Endometrium (tissue), 2 donors: ENCODE measurements at regions not wholly inside any gene's neighbourhood (a gene's known extent, or its start where the extent isn't known, plus 50 kb on each side); places are given as distances from the start of the nearest gene placed in this dataset.

Experiments used
- FAIRE-seq: peaks from 2 replicates; lab custom pipeline; 2012; peaks lifted over from hg19 to GRCh38; lab: Jason Lieb, UNC
- donor health status: control.
- donor health status: control.

DNA sequence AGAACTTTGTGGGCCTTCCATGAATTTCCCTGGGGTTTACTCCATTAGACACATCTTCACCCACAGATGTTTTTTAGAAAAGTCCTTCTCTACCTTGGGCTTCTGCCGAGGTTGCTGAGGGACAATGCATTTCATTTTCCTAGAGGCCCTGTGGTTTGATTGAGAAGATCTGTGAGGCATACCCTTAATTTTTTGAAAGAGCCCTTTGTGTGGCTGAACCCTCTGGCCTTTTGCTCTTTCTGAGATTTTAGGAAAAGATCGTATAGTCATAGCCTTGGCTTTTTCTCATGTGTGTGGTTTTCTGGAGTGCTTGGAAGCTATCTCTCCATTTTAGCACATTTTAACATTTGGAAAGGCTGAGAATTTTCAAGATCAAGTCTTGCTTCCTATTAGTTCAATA, 119.8 kb upstream of the LYZL1 start:
- no peak for FAIRE-seq

GRCh38 chr10:29171717-29172116, 117.2 kb upstream of the LYZL1 start:
- FAIRE-seq: no peak

DNA sequence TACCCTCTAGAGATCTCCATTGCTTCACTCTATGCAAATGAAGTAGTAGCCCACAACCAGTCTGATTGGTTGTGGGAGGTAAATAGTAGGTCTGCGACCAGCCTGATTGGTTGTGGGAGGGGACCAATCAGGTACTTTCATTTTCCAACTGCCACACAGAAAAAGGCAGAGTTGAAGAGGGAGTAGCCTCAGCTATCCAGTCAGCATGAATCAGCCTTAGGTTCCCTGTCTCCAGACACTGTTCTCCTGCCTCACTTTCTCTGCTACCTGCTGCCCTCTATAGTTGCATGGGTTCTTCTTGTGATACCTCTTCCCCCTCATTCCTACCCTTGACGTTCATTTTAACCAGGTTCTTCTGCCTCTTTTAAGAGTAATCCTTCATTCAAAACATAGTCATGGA, 114.5 kb upstream of the LYZL1 start:
- no peak for FAIRE-seq

DNA sequence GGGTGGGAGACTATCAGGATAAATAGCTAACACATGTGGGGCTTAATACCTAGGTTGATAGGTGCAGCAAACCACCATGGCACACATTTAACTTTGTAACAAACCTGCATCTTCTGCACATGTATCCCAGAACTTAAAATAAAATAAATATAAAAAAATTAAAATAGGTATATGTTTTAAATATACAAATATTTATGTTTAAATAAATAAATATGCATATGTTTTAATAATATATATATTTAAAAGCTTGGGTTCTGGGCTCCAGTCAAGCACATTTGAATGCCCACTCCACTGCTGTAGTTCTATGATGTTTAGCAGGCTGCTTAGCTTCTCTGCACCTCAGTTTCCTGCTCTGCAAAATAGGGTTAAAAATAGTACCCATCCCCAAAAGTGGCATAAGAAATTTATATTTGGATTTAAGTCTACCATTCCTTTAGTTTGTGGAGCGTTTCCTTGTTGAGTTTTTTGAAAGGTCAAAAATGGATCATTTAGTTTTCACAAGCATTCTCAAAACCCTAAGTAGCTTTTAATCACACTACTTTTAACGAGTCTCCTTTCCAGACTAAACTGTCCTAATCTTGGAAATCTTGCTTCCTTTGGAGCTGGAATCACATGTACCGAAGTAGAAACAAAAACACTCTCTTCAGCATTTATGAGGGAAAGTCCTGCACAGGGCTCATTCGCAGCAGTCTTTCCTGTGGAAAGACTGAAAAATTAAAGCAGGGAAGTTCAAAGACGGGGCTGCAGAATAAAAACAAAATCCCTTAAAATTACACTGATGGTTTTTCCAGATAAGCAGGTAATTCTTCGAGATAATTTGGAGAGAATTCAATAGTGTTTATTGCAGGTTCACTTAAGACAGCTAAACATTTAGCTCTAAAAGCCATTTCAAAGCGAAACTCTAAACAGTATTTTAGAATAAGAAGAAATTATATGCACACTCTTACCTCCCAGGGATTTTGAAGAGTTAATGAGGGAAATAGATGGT, 111.7 kb upstream of the LYZL1 start:
- FAIRE-seq: peak; percentile 61

DNA sequence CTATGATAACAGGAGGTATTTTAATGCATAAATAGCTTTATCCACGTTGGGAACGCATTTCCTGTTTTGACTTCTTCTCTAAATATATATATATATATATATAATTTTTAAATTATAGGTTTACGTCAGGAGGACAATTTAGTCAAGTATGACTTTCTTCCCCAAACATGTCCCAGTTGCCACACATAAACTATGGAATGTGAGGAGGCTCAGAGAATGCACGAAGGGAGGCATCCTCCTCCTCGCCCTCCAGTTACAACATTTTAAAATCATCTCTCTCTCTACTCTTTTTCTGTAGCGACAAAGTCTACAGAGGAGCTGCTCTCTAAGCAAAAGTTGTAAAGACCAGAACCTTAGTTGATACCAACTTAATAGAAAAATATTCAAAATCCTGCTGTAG, 106.9 kb upstream of the LYZL1 start:
- no peak for FAIRE-seq

DNA sequence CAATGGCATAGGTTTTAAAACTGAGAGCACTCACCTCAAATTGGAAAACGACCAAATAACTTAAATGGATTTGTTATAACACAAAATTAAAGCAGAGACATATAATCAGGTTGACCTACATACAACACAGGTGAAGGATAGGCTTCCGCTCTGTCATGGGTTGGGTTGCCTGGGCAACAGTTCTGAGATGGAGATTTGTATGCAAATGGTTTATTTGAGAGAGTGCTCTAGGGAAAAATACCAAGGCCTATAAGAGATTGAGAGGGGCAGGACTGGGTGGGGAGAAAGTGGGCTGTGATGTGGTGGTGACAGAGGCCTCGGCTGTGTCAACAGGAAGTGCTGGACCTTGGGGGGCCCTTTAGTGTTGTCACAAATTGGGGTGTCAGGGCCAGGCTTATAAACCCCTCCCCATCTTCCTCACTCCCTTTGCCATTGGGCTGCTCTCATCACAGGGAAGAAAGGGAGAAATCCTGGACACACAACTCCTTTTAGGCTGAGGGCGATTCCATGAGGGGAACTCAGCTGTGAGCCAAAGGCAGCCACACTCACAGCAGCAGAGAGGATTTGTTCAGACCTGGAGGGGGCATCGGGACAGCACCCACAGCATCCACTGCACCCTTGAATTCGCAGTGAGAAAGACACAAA, 105.4 kb upstream of the LYZL1 start:
- FAIRE-seq: no peak

DNA sequence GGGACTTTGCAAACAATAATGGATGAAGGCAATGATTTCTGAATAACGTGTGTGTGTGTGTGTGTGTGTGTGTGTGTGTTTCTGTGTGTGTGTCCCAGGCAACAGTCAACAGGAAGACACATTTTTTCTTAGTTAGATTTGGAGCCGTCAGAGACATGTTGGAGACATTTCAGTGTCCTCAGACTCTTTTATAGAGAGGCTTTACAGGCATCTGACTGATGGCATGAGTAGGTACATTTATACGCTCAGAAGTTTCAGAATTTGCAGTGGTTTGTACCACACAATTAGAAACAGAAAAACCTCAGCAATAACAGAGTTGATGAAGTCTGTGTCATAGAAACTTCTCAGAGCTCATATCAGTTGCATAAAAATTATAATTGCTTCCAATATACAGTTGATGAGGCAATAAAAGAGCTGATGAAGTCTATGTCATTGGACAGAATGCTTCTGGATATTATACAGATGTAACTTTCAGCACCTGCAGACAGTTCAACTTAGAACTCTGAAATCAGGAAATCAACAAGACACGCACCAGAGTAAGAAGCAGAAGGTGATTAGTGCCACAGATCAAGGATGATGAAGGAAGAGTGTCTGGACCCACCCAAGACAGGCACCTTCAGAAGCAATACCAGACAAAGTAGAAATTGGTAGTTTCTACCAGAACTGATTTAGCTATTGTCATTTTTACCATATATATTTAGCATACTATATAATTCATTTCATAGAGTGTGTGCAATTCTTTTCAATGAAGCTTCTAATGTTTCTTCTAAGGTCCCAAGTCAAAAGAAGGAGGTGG, 104.5 kb upstream of the LYZL1 start:
- FAIRE-seq: no peak

GRCh38 chr10:29185050-29185449, 103.8 kb upstream of the LYZL1 start:
- no peak for FAIRE-seq

GRCh38 chr10:29186221-29186620, 102.6 kb upstream of the LYZL1 start:
- FAIRE-seq: no peak

- no peak for FAIRE-seq
Measured at GRCh38 chr10:29189256-29189655, 99.6 kb upstream of the LYZL1 start.

- no peak for FAIRE-seq
Measured at GRCh38 chr10:29191674-29192073, 97.2 kb upstream of the LYZL1 start.

- FAIRE-seq: no peak
Measured at GRCh38 chr10:29199339-29199738, 89.5 kb upstream of the LYZL1 start.

DNA sequence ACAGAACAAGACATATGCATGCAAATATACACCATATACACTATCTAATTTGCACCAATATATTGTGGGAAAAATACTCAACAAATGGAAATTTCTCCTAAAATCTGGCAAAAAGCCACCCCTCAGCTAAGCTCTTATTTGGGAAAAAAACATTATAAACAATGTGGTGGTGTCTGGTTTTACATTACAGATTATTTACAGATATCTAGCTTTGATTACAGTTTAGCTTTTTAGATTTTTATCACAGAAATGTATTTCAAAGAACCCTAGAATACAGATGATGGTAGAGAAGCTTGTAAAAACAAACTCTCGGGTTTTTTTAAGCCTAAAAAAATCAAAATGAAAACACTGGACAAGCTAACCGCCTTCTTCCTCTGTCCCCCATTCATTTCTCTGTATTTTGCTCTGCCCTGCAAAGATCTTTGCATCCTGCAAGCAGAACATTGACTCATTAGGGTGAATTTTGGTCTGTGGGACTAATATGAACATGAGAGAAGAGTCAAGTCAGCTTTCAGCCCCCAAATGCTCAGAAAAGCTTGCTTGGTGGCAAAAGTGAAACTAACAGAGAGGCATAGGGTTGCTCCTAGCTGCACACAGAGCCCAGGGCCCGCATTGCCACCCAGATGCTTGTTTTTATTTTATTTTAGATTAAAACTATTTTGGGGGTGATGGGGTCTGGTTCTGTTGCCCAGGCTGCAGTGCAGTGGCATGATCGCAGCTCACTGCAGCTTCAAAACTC, 88.8 kb upstream of the LYZL1 start:
- FAIRE-seq: no peak

DNA sequence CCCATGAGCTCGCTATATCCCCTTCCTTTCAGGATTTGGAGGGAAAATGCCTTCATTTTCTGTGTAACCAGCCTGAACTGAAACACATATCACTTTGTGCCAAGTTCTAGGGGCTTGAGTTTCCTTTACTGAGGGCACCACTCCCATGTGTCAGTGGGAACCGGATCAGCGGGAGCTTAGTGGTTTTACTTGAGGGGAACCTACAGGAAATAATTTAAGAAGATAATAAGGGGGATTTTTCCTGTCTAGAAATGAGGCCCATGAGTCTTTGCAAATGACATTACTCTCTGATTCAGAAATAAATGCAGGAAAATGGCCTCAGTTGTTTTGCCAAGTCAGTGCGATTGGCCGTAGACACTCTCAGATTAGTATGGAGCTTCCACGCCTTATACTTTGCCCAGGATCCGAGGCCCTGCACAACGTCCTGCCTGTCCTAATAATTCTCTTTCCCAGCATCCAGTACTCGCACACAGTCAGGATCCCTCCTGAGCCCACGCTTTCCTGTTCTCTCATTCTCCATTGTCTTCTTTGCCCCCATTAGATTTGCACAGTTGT, 86.4 kb upstream of the LYZL1 start:
- FAIRE-seq: no peak

- FAIRE-seq: no peak
Measured at GRCh38 chr10:29203432-29203831, 85.4 kb upstream of the LYZL1 start.

DNA sequence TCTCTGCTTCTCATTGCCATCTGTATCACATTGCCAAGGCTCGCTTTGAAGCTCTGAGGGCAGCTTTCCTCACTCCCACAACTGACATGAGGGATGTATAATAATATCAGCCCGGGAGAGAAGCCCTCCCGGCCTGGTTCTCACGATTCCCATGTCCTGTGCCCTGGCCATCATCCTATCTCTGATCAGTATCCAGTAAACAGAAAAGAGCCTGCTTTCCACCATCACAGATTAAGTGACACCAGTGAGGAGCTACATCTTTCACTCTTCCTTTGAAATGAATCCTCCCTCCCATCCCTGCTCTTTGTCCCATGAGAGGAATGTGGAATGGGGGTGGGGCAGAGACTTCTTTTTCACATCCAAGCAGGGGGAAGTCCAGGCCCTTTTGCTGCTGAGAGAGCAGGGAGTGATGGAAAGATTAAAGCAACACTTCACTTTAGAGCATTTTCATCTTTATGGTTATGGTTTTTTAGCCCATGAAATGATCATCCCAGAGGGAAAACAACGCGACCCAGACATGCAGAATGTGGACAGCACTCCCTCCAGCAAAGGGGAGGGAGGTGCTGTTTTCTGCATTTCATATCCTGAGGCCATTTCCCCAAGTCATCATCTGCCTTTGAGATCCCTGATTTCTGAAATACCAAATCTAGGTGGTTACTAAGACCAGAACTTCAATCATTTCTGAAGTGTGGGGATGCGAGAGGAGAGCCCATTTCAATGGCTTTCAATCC, 84.6 kb upstream of the LYZL1 start:
- FAIRE-seq: peak; percentile 12

GRCh38 chr10:29205787-29206186, 83.1 kb upstream of the LYZL1 start:
- FAIRE-seq: no peak

GRCh38 chr10:29208845-29209244, 80.0 kb upstream of the LYZL1 start:
- no peak for FAIRE-seq

DNA sequence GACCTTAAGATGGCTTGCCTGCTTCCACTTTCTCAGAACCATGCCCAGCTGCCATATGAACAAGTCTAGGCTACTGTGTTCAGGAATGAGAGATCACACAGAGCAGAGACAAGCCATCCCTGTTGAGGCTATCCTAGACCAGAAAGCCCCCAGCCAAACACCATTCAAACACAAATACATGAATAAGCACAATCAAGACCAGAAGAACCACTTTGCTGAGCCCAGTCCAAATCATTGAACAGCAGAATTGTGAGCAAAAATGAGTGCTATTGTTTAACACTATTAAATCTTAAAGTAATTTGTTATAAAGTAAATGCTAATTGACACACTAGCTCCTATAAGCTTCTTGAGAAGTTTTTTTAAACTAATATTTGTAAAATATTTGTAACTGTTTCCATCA, 79.0 kb upstream of the LYZL1 start:
- no peak for FAIRE-seq

DNA sequence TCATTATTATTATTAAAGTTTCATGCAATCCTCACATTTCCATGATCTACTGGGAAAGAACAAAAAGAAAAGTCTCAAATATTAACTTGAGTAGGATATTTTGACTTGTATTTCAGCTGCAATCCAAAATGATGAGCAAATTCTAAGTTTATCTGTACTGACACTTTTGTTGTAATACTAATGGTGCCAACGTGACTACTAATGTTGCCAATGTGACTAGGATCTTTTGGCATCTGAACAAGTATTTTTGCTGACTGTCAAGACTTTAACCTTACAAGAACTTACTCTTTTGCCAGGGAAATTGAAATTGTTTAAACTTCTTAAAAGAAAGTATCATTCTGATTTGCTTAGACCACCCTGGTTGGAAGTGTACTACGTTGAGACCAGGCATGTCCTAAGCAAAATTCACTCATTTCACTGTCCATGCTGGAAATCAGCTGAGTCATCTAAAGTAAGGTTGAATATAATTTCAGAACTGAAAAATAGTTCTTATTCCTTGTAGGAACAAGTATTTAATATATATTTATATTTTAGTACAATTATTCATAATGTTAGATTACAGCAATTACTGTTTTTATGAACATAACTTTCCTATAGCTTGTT, 78.5 kb upstream of the LYZL1 start:
- no peak for FAIRE-seq

DNA sequence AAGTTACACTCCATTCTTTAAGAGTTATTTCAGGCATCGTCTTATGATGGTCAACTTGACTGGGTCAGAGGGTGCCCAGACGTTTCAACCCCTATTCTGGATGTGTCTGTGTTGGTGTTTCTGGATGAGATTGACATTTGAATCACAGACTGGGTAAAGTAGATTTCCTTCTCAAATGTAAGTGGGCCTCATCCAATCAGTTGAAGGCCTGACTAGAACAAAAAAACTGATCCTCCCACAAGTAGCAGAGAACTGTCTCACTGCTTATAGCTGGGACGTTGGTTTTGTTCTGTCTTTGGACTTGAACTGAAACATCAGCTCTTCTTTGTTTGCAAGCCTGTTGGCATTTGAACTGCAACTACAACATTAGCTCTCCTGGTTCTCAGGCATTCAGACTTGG, 76.3 kb upstream of the LYZL1 start:
- FAIRE-seq: no peak
